ENCODE measurements at regions not wholly inside any gene's neighbourhood (a gene's known extent, or its start where the extent isn't known, plus 50 kb on each side); places are given as distances from the start of the nearest gene placed in this dataset.

GRCh38 chr15:95549168-95549738, 781.2 kb upstream of the NR2F2 start:
- no peak for DNase-seq

GRCh38 chr15:95550702-95551101, 779.8 kb upstream of the NR2F2 start:
- no peak for DNase-seq

- no peak for DNase-seq
These were observed 774.3 kb upstream of the NR2F2 start for GRCh38 chr15:95556225-95556624.

DNA sequence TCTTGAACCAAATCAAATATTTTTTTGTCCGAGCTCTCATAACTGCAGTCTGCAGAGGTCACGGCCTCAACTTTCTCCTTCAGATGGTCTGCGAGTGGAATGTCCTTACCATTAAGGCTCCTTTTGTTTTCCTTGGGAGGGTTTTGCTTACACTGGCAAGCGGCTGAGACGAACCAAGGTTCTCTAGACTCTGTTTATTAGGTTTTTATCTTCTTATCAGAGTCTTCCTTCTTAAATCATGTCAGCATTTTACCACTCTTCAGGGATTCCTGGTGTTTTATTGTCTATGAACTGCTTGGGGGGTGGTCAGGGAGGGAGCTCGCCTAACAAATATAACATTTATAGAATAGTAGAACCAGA, 773.7 kb upstream of the NR2F2 start:
- DNase-seq = no peak

- DNase-seq = no peak
These were observed 773.1 kb upstream of the NR2F2 start for GRCh38 chr15:95557226-95558046.

- DNase-seq = no peak
These were observed 772.4 kb upstream of the NR2F2 start for GRCh38 chr15:95558131-95558530.

GRCh38 chr15:95558916-95559315, 771.6 kb upstream of the NR2F2 start:
- DNase-seq = no peak

DNA sequence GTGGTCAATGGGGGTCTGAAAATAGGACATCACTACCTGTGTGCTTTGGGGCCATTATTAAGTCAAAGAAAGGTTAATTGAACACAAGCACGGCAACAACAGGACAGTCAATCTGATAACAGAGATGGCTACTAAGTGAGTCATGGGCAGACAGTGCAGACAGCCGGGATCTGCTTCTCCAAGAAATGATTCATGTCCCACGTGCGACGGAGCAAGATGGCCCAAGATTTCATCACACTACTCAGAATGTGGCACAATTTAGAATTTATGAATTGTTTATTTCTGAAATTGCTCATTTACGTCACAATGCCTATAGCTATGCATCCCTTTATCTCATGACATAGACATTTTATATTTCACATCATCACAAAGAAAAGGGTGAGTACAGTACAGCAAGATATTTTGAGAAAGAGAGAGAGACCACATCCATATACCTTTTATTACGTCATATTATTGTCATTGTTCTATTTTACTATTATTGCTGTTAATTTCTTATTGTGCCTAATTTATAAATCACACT, 770.6 kb upstream of the NR2F2 start:
- DNase-seq = no peak

- DNase-seq = no peak
These were observed 769.0 kb upstream of the NR2F2 start for GRCh38 chr15:95561463-95561862.

DNA sequence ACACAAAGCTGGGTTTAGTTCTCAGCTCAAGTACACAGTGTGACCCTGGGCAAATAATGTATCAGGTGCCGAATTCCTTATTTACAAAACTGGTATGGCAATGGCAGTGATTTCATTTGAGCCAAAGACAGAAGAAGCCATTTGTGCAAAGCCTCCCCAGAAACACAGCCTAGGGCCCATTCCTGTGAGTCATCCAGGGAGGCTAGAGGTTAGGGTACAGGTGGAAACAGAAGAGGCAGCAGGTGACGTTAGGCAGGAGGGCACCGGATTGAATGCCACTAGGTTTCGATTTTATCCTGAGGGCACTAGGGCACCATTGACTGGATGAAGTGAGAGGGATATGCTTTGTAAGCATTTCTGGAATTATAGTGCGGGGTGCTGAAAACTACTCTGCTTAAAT, 766.9 kb upstream of the NR2F2 start:
- no peak for DNase-seq

DNA sequence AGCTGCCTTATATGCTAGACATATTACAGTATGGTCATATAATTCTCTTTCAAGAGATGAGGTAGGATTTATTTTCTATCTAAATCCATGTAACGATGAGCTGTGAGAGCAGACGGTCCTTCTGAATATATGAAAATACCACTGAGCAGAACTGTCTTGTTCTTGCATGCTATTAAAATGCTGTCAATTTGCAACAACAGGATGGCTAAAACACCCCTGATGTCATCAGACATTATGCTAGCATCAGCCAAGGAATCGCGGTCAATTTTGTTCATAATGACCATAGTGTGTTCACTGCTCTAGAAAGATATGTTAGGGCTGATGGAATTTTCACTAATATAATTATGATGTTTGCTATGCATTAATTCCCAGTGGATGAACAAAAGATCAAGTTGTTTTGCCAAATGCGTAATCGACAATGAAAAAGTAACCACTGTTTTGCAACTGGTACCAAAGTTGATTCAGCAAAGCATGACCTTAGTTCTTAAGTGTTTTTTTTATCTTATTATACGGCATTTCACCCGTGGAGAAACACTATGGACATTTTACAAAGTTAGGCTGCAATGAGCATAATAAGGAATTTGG, 765.4 kb upstream of the NR2F2 start:
- no peak for DNase-seq

DNA sequence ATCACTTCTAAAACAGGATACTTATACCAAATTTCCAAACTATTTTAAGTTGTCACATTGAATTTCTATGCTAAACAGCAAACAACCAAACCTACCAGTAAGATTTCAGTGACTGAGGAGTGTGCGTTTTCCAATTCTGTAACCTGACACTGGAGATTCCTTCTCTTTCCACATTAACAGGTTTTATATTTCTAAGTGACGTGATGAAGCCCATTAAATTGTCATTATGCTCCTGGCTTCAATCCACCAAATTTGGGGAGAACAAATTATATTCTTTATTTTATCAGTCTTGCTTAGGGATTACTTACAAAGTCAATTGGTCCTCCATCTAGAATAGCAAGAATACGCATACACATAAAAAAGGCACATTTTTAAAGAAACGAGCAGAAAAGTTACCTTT, 764.8 kb upstream of the NR2F2 start:
- DNase-seq = no peak

DNA sequence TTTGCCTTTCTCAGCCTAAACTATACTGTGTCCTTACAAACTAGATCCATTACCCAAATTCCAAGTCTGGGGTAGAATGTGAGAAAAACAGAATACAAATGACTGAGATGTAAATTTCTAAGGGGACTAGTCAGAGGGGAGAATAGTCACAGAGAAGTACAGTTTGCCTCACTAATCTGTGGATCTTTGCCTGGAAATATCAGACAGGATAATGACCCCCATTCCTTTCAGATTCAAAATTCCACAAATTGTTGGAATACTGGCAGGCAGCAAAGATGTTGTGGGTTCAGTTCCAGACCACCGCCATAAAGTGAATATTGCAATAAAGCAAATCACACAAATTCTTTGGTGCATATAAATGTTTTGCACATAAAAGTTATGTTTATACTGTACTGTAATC, 762.8 kb upstream of the NR2F2 start:
- DNase-seq = no peak

DNA sequence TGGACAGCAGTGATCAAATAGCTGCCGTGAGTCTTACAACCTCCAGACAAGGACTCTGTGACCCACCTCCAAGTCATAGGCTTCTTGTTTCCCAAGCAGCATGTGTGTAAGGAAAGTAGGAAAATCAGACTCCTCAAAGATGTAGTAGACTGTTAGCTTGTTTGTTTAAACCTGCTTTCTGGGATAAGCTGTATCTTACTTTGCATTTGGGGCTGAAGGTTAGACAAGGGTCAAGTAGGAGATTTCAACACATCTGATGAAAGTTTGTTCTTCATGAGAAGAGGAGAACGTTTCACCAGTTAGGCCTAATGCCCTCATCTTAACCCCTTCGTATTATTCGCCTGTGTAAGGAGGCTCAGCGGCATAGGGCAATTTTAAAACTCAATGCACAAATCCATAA, 756.4 kb upstream of the NR2F2 start:
- no peak for DNase-seq

DNA sequence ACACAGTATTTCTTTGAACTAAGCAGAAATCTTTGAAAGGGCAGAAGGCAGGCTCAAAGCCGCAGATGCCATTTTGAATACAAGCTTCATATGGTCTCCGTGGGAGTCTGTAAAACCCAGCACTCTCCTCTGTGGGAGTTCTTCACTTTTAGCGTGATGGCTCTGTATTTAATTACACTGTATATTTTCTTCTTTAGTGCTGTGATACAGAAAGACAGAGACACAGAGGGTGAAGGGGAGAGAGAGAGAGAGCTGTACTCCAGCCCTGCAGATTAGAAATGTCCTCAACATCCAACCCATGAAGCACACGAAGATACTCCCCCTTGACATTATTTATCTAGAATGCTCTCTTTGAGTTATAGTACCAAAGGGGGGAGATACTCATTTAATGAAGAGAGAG, 752.6 kb upstream of the NR2F2 start:
- DNase-seq = no peak

- DNase-seq = no peak
These were observed 750.4 kb upstream of the NR2F2 start for GRCh38 chr15:95580121-95580520.

DNA sequence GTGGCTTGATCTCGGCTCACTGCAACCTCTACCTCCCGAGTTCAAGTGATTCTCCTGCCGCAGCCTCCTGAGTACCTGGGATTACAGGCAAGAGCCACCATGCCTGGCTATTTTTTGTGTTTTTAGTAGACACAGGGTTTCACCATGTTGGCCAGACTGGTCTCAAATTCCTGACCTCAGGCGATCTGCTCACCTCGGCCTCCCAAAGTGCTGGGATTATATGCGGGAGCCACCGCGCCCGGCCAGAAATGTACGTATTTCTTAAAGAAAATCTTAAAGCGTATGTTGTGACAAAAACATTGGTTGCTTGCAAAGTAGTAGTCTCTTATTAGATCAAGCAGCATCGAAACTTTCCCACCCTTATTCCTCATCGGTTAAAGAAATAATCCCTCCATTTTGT, 748.9 kb upstream of the NR2F2 start:
- no peak for DNase-seq

- no peak for DNase-seq
These were observed 746.4 kb upstream of the NR2F2 start for GRCh38 chr15:95584088-95584487.

GRCh38 chr15:95588056-95588455, 742.4 kb upstream of the NR2F2 start:
- DNase-seq = no peak

DNA sequence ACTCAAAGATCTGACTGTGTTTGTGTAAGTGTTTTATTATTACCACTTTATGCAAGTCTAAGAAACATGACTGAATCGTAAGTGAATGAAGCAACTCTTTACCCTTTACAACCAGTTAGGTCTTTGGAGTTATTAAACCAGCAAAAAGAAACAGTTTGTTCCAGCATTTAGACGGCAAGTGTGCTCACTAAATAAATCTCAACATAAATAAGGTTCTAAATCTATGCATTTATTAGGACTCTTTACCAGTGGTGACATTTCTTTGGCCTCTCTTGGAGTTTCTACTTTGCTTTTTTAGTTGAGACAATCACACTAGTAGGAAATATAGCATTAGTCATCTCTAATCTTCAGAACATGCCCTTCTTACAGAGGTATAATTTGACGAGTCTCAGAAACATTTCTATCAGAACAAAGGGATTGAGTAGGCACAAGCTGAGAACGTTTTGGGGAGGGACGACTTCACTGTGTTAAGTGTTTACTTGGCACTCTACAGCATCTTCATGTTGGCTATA, 739.9 kb upstream of the NR2F2 start:
- DNase-seq = no peak

DNA sequence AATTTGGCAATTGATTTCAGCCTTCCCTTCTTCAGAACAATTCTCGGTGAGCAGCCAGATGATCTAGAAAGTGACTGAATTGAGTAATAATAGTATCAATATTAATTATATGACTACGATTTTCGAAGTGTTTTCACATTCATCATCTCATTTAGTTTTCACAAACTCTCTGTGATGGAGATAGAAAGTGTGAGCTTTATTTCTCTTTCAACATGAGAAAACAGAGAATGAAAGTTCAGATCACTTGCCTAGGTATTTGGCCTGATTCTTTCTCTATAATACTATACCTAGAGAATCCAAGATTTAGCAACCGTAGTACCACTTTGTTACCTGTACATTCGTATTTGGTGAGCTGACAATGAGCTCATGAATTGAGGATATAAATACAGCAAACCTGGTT, 739.2 kb upstream of the NR2F2 start:
- DNase-seq = no peak

GRCh38 chr15:95591886-95592285, 738.6 kb upstream of the NR2F2 start:
- no peak for DNase-seq

- no peak for DNase-seq
These were observed 736.0 kb upstream of the NR2F2 start for GRCh38 chr15:95594496-95594895.

DNA sequence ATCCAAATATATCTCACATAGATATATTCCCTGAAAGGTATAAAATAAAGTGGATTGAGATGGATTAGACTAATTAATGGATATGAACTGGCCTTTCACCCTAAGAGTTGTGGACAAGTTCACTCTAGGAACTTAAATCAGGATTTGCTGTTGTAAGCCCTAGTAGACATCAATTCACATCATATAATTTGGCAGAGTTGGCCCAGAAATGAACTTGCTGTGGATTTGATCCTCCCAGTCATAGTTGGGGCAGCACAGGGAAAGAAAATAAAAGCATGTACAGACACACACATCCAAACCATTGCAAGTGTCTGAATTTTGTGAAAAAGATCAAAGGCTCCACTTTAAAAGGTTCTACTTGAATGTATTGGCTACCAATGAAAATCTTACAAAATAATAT, 734.7 kb upstream of the NR2F2 start:
- no peak for DNase-seq
